Activated CD4-positive, CD25-positive, alpha-beta regulatory T cell (primary cell): ENCODE measurements at regions not wholly inside any gene's neighbourhood (a gene's known extent, or its start where the extent isn't known, plus 50 kb on each side); places are given as distances from the start of the nearest gene placed in this dataset.

ENCODE experiments used
- DNase-seq, 4 experiments: peaks; one replicate each; lab custom pipeline; 2025; lab: John Stamatoyannopoulos, UW

DNA sequence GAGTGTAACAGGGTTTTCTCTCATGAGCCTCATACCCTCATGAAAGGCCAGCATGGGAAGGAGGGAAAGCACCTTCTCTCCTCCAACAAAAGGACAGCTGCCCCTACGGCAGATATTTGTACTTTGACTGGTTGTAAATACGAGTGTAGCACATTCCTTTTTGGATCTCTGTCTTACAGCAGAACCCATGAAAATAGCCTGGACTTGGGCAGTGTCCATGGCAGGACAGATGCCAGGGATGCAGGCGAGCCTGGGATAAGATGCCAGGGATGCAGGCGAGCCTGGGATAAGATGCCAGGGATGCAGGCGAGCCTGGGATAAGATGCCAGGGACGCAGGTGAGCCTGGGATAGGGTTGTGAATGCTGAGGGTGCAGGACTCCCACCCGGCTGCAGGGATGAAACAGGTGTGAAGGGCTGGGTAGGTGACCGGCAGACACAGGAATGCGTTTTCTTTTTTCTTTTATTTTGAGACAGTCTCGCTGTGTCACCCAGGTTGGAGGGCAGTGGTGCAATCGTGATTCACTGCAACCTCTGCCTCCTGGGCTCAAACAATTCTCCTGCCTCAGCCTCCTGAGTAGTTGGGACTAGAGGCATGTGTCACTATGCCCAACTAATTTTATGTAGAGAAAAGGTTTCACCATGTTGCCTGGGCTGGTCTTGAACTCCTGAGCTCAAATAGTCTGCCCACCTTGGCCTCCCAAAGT, 120.0 kb downstream of the BEGAIN start:
- no peak for DNase-seq

DNA sequence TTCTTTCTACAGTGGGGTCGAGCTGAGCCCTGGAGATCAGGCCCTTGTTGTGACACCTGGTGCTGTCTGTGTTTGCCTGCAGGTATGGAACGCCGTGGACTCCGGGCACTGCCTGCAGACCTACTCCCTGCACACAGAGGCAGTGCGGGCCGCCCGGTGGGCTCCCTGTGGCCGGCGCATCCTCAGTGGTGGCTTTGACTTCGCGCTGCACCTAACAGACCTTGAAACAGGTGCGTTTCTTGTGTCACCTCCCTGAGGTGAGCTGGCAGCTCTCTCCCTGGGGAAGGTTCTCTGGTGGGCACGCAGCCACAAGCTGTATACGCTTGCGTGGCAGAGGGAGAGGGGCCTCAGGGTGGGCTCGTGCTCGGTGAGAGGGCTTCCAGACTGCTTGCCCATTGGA, 119.3 kb downstream of the BEGAIN start:
- no peak for DNase-seq

DNA sequence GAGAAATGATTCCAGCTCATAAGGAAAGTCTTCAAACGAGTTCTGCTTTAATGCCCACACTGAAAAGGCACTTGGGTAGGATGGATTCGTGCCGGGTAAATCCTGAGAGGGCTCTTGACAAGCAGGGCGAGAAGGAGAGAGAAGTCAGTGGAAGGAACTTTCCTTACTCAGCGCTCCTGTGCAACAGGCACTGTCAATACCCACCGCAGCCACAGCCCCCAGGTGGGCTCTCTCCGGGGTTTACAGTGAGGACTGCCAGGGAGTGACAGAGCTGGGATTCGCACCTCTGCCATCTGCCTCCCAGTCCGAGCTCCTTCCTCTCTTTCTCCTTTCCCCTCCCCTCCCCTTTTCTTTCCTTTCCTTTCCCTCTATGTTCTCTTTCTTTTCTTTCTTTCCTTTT, 118.7 kb downstream of the BEGAIN start:
- DNase-seq, result no peak

DNA sequence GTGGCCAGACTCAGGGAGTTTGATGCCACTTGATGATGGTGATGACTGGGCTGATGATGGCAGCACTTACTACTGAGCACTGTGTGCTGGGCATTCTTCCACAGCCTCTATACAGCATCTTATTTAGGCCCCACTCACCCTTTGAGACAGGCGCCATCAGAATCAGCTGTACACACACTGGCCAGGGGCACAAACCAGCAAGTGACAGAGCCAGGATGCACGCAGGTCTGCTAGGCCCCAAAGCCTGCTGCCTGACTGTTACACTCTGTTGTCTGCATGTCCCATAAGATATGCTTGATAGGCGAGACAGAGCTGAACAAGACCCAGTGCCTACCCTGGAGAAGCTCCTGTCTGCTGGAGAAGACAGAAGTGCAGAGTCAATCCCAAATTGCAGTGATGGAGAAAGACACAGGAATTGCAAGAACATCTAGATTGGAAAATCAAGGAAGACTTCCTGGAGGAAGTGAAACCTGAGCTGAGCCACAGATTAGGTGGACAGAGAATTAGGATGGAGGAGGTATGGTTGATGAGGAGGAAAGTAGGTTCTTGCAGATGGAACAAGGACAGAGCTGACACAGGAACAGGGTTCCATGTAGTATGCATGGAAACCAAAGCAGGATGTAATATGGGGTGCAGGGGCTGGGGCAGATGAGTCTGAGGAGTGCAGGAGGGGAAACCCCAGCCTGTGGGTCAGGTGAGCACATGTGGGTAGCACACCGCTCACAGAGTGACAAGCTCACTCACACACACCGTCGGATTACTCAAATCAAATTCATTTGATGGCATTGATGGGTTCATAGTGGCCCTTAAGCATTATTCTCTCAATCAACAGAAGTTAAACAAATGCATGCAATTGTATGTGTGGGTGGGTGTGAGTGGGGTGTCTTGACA, 117.3 kb downstream of the BEGAIN start:
- DNase-seq, result no peak

DNA sequence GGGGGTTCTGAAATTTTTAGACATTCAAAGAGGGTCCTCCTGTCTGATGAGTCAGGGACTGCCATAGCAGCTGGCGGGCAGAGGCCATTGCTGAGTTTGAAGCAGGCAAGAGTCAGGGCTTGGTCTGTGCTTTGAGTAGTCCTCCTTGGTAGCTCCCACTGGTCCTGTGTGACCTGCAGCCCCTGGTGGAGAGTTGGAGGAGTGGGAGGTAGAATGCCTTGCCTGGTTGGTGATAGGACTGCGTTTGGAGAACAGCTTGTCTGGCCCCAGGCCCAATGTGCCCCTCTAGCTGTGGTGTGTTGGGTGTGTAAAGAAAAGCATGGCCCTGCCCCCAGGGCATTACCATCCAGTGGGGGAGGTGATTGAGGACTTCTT, 116.7 kb downstream of the BEGAIN start:
- DNase-seq, result no peak

DNA sequence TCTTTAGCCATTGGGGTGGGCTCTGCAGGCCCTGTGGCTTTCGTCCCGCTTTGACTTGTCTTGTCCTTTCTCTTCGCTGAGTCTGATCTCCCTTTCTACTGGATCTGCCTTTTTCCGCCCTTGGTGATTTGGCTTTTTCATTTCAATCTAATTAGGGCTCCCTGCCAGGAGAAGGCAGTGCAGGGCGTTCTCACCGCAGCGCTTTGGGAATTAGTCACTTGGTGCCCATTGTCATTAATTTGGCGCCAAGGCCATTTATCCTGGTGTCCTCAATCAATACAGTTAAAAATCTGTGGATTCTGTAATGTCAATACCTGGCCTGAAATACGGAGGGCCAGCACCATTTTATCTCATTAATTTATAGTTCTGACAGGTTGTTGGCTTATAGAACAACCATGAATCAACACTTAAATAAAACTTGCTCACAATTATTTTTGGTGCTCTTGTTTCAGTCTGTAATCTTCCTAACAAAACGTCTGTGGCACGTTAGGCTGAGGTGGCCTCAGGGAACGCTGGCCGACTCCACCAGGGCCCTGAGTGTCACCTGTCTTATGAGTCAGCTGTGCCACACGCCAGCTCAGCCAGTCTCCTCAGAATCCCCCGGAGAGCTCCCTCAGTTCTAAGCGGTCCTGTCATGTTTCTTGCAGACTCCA, 115.7 kb downstream of the BEGAIN start:
- DNase-seq, result no peak

DNA sequence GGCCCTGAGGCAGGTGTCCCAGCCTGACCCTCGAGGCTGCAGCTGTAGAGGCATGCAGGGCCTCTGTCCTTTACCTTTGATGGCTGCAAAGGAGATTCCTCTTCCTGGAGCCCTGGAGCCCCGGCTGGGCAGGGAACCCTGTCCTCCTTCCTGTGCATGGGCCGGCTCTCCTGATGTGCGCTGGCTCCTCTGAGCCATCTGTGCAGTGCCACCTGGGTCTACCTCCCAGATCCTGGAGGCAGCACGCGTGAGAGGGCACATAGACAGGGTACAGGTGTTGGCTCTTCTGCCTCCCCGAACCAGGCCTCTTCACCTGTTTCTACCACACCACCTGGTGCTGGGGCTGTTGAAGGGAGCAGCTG, 115.1 kb downstream of the BEGAIN start:
- DNase-seq, result no peak

DNA sequence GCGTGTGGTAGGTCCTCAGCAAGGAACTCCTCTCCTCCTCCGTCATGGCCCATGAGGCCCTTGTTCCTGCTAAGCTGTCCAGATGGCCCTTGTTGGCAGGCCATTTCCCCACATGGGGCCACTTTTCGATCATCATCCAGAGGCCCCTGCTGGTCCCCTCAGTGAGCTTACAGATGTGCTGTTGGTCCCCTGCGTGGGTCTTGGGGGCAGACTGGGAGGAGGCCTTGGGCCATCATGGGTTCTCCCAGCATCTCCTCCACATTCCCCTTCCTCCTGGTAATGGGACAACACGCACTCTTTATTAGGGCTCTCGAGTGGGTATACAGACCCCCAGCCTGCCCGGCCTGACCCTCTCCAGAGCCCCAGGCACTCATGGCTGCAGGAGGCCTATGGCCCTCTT, 114.7 kb downstream of the BEGAIN start:
- no peak for DNase-seq

DNA sequence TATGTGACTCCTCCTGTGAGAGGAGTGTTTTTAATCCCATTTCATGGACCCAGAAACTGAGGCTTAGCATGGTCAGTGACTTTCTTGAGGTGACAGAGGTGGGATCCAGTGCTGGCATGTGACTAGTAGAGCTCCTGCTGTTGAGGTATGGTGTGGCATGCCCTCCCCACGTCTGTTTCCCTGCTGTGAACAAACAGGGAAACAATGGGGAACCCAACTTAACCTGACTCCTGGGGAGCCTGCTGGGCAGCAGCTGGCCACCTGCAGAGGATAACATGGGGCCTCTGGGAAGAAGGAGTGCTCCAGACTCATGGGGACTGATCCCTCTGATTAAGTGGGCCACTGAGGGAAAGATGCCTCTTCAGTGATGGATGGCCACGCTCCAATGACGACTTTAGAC, 114.0 kb downstream of the BEGAIN start:
- no peak for DNase-seq

DNA sequence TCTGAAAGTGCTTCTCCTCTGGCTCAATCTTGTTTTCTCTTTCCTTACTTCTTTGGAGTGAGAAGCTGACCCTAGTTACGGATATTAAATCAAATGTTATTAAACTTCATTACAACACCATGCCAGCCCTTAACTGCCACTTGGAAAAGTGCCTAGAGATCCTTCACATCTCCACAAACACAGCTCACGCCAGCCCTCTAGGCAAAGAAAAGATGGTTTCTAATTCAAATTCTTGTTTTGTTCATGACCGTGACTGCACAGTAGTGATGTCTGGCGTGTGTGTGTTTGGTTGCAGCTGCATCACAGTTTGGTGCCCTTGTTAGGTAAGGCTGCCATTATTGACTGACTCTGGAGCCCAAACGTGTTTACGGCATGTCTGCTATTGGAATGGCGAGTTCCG, 113.0 kb downstream of the BEGAIN start:
- no peak for DNase-seq

DNA sequence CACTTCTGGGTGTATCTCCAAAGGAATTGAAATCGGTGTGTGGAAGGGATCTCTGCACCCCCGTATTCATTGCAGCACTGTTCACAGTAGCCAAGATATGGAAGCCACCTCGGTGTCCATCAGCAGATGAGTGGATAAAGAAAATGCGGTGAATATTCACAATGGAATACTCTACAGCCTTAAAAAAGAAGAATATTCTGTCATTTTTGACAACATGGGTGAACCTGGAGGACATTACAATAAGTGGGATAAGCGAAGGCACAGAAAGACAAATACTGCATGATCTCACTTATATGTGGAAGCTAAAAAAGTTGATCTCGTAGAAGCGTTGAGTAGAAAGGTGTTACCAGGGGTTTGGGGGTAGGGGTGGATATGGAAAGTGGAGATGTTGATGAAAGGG, 111.9 kb downstream of the BEGAIN start:
- no peak for DNase-seq

DNA sequence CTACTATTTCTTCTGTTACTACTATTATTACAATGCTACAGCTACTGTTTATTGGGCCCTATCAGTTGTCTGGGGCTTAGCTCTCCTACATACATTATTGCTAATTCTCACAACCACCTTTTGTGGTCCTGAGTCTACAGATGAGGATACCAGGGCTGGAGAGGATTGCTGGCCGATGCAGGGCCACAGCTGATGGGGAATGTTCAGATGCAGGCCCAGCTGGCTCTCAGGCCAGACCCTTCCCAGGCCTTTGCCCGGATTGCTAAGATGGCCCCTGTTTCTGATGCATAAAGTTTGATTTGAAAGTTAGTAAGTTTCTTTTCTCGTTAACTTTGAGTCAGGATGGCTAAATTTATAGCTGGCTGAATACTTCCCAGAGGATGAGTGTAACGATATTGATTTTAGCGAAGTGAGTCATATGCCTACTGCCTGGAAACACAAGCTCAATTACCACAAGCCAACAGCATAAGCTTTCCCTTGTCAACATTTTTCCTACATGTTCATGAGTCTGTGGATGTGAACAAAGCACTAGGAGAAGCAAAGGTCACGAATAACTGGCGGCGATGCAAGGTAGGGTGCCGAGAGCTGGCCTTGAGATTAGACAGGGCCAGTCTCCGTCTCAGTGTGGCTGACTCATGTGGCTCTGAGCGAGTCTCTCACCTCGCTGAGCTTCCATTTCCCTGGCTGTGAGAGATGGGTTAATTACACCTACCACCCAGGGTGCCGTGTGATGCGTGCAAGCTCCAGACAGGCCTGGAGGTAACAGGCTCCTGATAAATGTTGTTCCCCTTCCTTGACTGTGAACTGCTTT, 111.0 kb downstream of the BEGAIN start:
- no peak for DNase-seq

DNA sequence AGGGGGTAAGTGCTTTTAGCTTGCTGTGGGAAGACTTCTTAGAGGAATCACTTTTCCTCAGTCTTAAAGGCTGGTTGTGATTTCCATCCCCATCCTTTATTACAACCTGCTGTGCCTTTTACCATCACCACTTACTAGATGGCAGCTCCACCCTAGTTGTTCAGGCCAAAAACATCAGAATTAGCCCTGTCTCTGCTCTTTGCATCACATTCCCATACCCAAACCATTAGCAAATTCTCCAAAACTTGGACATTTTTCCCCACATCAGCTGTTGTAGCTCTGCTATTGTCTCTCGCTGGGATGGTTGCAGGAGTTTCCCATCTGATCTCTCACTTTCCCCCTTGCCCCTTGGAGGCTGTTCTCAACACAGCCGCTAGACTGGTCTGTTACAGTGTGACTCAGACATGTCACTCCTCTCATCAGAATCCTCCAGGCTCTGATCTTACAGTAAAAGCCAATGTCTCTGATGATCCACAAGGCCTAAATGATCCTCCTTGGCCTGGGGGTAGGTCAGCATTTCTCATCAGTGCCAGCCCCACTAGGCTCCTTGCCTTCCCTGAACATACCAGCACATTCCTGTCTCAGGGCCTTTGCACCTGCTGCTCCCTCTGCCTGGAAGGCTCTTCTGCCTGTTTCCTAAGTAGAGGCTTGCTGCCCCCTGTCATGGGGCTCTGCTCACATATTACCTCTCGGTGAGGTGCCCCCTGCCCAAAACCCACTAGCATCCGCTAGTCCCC, 102.5 kb downstream of the BEGAIN start:
- no peak for DNase-seq

DNA sequence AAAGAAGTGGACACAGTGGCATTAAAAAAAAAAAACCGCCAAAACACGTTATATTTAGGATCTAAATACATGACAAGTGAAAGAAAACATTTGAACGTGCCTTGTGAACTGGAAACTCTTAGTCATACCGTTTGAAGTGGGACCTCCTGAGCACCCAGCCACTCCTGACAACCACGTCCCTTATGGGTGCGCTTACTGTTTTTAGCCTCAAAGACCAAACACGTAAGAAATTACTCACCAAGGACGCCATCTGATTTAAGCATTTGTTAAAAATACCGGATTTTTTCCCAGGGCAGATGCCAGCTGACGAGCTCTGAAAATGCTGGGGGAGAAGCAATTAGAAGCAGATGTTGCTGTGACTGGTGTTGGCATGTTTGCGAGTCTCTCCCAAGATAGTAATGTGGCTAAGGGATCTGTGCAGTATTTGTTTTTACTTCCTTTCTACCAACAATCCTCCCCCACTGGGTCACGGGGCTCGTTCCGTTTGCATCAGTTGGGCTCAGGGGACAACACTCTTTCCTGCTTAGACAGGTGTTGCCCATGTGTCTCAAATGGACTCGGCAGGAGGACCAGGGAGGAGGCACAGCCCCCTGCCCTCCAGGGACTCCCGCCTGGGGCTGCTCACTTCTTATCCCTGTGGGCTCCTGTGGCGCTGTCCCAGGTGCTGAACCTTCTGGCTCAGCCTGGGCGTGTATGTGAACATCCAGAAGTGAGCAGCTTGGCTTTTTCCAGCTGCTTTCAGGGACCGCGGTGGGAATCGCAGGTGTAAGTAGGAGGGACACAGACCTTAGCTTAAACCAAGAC, 101.0 kb downstream of the BEGAIN start:
- peak in 3 of 4 experiments; percentile 16 to 28 (median 25) for DNase-seq
